HG03103 (cell line): ENCODE measurements at regions not wholly inside any gene's neighbourhood (a gene's known extent, or its start where the extent isn't known, plus 50 kb on each side); places are given as distances from the start of the nearest gene placed in this dataset.
"Not testable (repeated sequence)": the region's sequence is repeated elsewhere in the genome, so short reads cannot be mapped to it uniquely, and the experiment has no call there.

Experiments
- ATAC-seq: cut with Tn5 transposase; IDR thresholded peaks from one replicate; pipeline ENCODE4 v1.9.1; 2021; ENCODE audit warnings: low read depth; ENCODE audit not compliant: unreplicated experiment

- ATAC-seq = no peak
Measured at GRCh38 chr5:127210042-127210441, 80.6 kb upstream of the MEGF10 start.

GRCh38 chr5:127213231-127213630, 77.4 kb upstream of the MEGF10 start:
- ATAC-seq = no peak

GRCh38 chr5:127216143-127216542, 74.5 kb upstream of the MEGF10 start:
- ATAC-seq = no peak

- no peak for ATAC-seq
Measured at GRCh38 chr5:127216898-127217675, 73.5 kb upstream of the MEGF10 start.

GRCh38 chr5:127221936-127222335, 68.7 kb upstream of the MEGF10 start:
- ATAC-seq = not testable (repeated sequence)

- ATAC-seq = peak; percentile 56
Measured at GRCh38 chr5:127222571-127223156, 67.9 kb upstream of the MEGF10 start.

- ATAC-seq = no peak
Measured at GRCh38 chr5:127223256-127223974, 67.2 kb upstream of the MEGF10 start.

- no peak for ATAC-seq
Measured at GRCh38 chr5:127227881-127228280, 62.7 kb upstream of the MEGF10 start.

GRCh38 chr5:127228540-127229184, 61.9 kb upstream of the MEGF10 start:
- no peak for ATAC-seq

- ATAC-seq = peak; percentile 74
Measured at GRCh38 chr5:127229185-127229889, 61.3 kb upstream of the MEGF10 start.

- ATAC-seq = no peak
Measured at GRCh38 chr5:127231118-127231517, 59.5 kb upstream of the MEGF10 start.

GRCh38 chr5:127233590-127233989, 57.0 kb upstream of the MEGF10 start:
- ATAC-seq = no peak

- no peak for ATAC-seq
Measured at GRCh38 chr5:127235136-127235535, 55.5 kb upstream of the MEGF10 start.

- no peak for ATAC-seq
Measured at GRCh38 chr5:127236254-127236653, 54.3 kb upstream of the MEGF10 start.
